NB4 (cell line): ENCODE measurements at regions not wholly inside any gene's neighbourhood (a gene's known extent, or its start where the extent isn't known, plus 50 kb on each side); places are given as distances from the start of the nearest gene placed in this dataset.

Experiments
- DNase-seq: peaks from one replicate; pipeline ENCODE4 v3.0.0; 2010; ENCODE audit warnings: low read depth
- H3K4me3 ChIP-seq: one replicate; pipeline ENCODE4 v1.5.1; 2011; ENCODE audit warnings: mild to moderate bottlenecking, low read depth, low read length, moderate library complexity
- CTCF ChIP-seq: IDR thresholded peaks from one replicate; pipeline ENCODE4 v1.5.1; 2012; ENCODE audit warnings: low read depth, low read length
- MAX ChIP-seq: IDR thresholded peaks from 2 replicates; pipeline ENCODE4 v1.6.1; 2011; ENCODE audit warnings: low read depth, low read length
- MYC ChIP-seq: IDR thresholded peaks from 2 replicates; pipeline ENCODE4 v1.6.1; 2011; ENCODE audit warnings: low read depth, low read length
- POLR2A ChIP-seq: IDR thresholded peaks from 2 replicates; pipeline ENCODE4 v1.6.1; 2011; ENCODE audit warnings: mild to moderate bottlenecking; ENCODE audit not compliant: insufficient read length; ENCODE audit errors: extremely low read depth

- TF ChIP-seq MYC (no peak), CTCF (no peak), POLR2A (no peak), MAX (no peak)
- no peak overlapping the region for H3K4me3 ChIP-seq
- no peak for DNase-seq
Measured at GRCh38 chr11:128235426-128235825, 351.9 kb downstream of the ETS1 start.

- H3K4me3 ChIP-seq, result no peak overlapping the region
- DNase-seq, result no peak
- TF ChIP-seq CTCF, result no peak
- TF ChIP-seq MAX, result no peak
- TF ChIP-seq POLR2A, result no peak
- TF ChIP-seq MYC, result no peak
Measured at GRCh38 chr11:128234143-128234542, 353.2 kb downstream of the ETS1 start.

GRCh38 chr11:128232588-128232987, 354.8 kb downstream of the ETS1 start:
- no peak overlapping the region for H3K4me3 ChIP-seq
- DNase-seq, result no peak
- TF ChIP-seq POLR2A (no peak), MAX (no peak), MYC (no peak), CTCF (no peak)

- TF ChIP-seq CTCF (no peak), MAX (no peak)
Measured at GRCh38 chr11:128231845-128232410, 355.4 kb downstream of the ETS1 start.

GRCh38 chr11:128227466-128227865, 359.9 kb downstream of the ETS1 start:
- no peak overlapping the region for H3K4me3 ChIP-seq
- DNase-seq, result no peak
- no peak for TF ChIP-seq POLR2A
- TF ChIP-seq CTCF, result no peak
- no peak for TF ChIP-seq MAX
- TF ChIP-seq MYC, result no peak

More at GRCh38 chr11:128231845-128232410, 355.4 kb downstream of the ETS1 start:
- DNase-seq, result no peak
- no peak overlapping the region for H3K4me3 ChIP-seq

GRCh38 chr11:128226106-128226716, 361.1 kb downstream of the ETS1 start:
- TF ChIP-seq POLR2A (no peak), MYC (no peak), MAX (no peak), CTCF (no peak)
- no peak overlapping the region for H3K4me3 ChIP-seq
- DNase-seq, result no peak
